KMS-11 (cell line): ENCODE measurements at regions not wholly inside any gene's neighbourhood (a gene's known extent, or its start where the extent isn't known, plus 50 kb on each side); places are given as distances from the start of the nearest gene placed in this dataset.

Source experiments
- H2AFZ ChIP-seq: fragments of 200-600 bp; sonication (generic); 2 replicates; pipeline ENCODE4 v1.6.1; 2016; ENCODE audit warnings: antibody characterized with exemption, mixed run types, low read depth
- H3K27ac ChIP-seq: fragments of 200-600 bp; sonication (generic); 2 replicates; pipeline ENCODE4 v1.6.1; 2016; ENCODE audit warnings: mild to moderate bottlenecking, mixed run types
- H3K27me3 ChIP-seq: fragments of 200-600 bp; sonication (generic); 2 replicates; pipeline ENCODE4 v1.6.1; 2017; ENCODE audit warnings: mild to moderate bottlenecking, low read depth, mixed run types, moderate library complexity; ENCODE audit not compliant: insufficient read depth
- H3K36me3 ChIP-seq: fragments of 200-600 bp; sonication (generic); 2 replicates; pipeline ENCODE4 v1.6.1; 2017; ENCODE audit warnings: mild to moderate bottlenecking, mixed run types; ENCODE audit not compliant: insufficient read depth
- H3K4me1 ChIP-seq: fragments of 200-600 bp; sonication (generic); 2 replicates; pipeline ENCODE4 v1.6.1; 2016; ENCODE audit warnings: mild to moderate bottlenecking, low read depth, mixed run types; ENCODE audit not compliant: poor library complexity, severe bottlenecking
- H3K4me2 ChIP-seq: fragments of 200-600 bp; sonication (generic); 2 replicates; pipeline ENCODE4 v1.7.0; 2016; ENCODE audit warnings: mild to moderate bottlenecking, mixed run types
- H3K4me3 ChIP-seq: fragments of 200-600 bp; sonication (generic); IDR thresholded peaks from 2 replicates; pipeline ENCODE4 v1.6.1; 2017; ENCODE audit warnings: low read depth, low read length, mixed read lengths; ENCODE audit not compliant: insufficient read depth
- H3K79me2 ChIP-seq: fragments of 200-600 bp; sonication (generic); 2 replicates; pipeline ENCODE4 v1.6.1; 2016; ENCODE audit warnings: low read depth, mixed run types; ENCODE audit not compliant: insufficient read depth
- H3K9ac ChIP-seq: fragments of 200-600 bp; sonication (generic); 2 replicates; pipeline ENCODE4 v1.6.1; 2016; ENCODE audit warnings: mild to moderate bottlenecking, mixed run types
- H4K20me1 ChIP-seq: fragments of 200-600 bp; sonication (generic); 2 replicates; pipeline ENCODE4 v1.6.1; 2016; ENCODE audit warnings: mild to moderate bottlenecking, mixed run types; ENCODE audit not compliant: insufficient read depth
- CTCF ChIP-seq: fragments of 200-600 bp; sonication (generic); conservative IDR thresholded peaks from 2 replicates; pipeline ENCODE4 v1.6.1; 2017; ENCODE audit warnings: low read depth, mild to moderate bottlenecking, antibody characterized with exemption, low read length, moderate library complexity, mixed read lengths

- Histone ChIP-seq H3K9ac (no peak overlapping the region), H3K4me1 (peaks cover 7% of the 10 kb centered on the region), H3K36me3 (no peaks in the 10 kb centered on the region), H3K79me2 (no peaks in the 10 kb centered on the region), H3K27ac (no peak overlapping the region), H4K20me1 (no peaks in the 10 kb centered on the region), H3K4me2 (no peak overlapping the region), H3K4me3 (no peak overlapping the region), H2AFZ (no peak overlapping the region), H3K27me3 (no peaks in the 10 kb centered on the region)
- no peak for TF ChIP-seq CTCF
Measured at GRCh38 chr15:46620392-46621013, 985.7 kb downstream of the SQOR start.

GRCh38 chr15:46622851-46623250, 988.0 kb downstream of the SQOR start:
- H3K27me3 ChIP-seq = no peaks in the 10 kb centered on the region
- peaks cover 7% of the 10 kb centered on the region for H3K4me1 ChIP-seq
- H3K4me3 ChIP-seq = no peak overlapping the region
- H3K27ac ChIP-seq = no peak overlapping the region
- no peak overlapping the region for H3K4me2 ChIP-seq
- H4K20me1 ChIP-seq = no peaks in the 10 kb centered on the region
- no peaks in the 10 kb centered on the region for H3K79me2 ChIP-seq
- H2AFZ ChIP-seq = no peak overlapping the region
- TF ChIP-seq CTCF = no peak
- no peak overlapping the region for H3K9ac ChIP-seq
- no peaks in the 10 kb centered on the region for H3K36me3 ChIP-seq

- no peak overlapping the region for H3K9ac ChIP-seq
Measured at GRCh38 chr15:46636206-46636605, 1001.4 kb downstream of the SQOR start.

GRCh38 chr15:46644501-46645481, 1010.0 kb downstream of the SQOR start:
- peaks cover 13% of the 10 kb centered on the region for H3K4me1 ChIP-seq
- H4K20me1 ChIP-seq = no peaks in the 10 kb centered on the region
- no peak overlapping the region for H3K27ac ChIP-seq
- peak overlapping the region; percentile 36; the same call in 1 of the 2 replicates for H3K4me2 ChIP-seq
- peak overlapping the region; percentile 9; the same call in 1 of the 2 replicates for H2AFZ ChIP-seq
- no peak overlapping the region for H3K4me3 ChIP-seq
- no peak overlapping the region for H3K9ac ChIP-seq
- no peaks in the 10 kb centered on the region for H3K79me2 ChIP-seq
- H3K27me3 ChIP-seq = no peaks in the 10 kb centered on the region
- no peaks in the 10 kb centered on the region for H3K36me3 ChIP-seq
- TF ChIP-seq CTCF = no peak

More at GRCh38 chr15:46636206-46636605, 1001.4 kb downstream of the SQOR start:
- Histone ChIP-seq H3K27me3 (no peaks in the 10 kb centered on the region), H3K27ac (no peak overlapping the region), H3K79me2 (no peaks in the 10 kb centered on the region), H4K20me1 (no peaks in the 10 kb centered on the region), H3K4me3 (no peak overlapping the region), H3K36me3 (no peaks in the 10 kb centered on the region), H3K4me2 (no peak overlapping the region), H2AFZ (no peak overlapping the region), H3K4me1 (no peaks in the 10 kb centered on the region)
- TF ChIP-seq CTCF = no peak
